HCT116 (cell line): ENCODE measurements at regions not wholly inside any gene's neighbourhood (a gene's known extent, or its start where the extent isn't known, plus 50 kb on each side); places are given as distances from the start of the nearest gene placed in this dataset.

Source experiments
- ATAC-seq: fragments of 200-7000 bp; cut with Tn5 transposase; 2 replicates; pipeline ENCODE4 v1.9.1; 2020; ENCODE audit warnings: mild to moderate bottlenecking, moderate library complexity
- BruUV-seq: library from RNA; stranded (reverse); fragments of 400-500 nt; replicated peaks from 2 replicates; lab custom pipeline; 2021; lab: Mats Ljungman, UMichigan
- CTCF ChIA-PET: fragments of 300-600 bp; sonication (Branson Sonifier 250); formaldehyde crosslinking; loops from one replicate; lab custom pipeline; 2021; ENCODE audit warnings: antibody characterized with exemption; lab: Charles Lee
- POLR2A ChIA-PET: fragments of 300-600, 350-600 bp; sonication (Branson Sonifier 250); formaldehyde crosslinking; loops from one replicate; lab custom pipeline; 2021; ENCODE audit warnings: antibody characterized with exemption; lab: Charles Lee
- RAD21 ChIA-PET, 2 experiments: fragments of 300-600 bp; sonication (Branson Sonifier 250); formaldehyde crosslinking; loops; one replicate each; lab custom pipeline; 2023; ENCODE audit warnings: low total read pairs in 2 of 2; ENCODE audit not compliant: uncharacterized antibody in 2 of 2, unreplicated experiment in 2 of 2, low non-redundant PET in 1 of 2; lab: Charles Lee
- DNase-seq: peaks from one replicate; pipeline ENCODE4 v3.0.0-alpha.2; 2010; ENCODE audit warnings: low read depth, low spot score
- H2AFZ ChIP-seq: fragments of 200-600 bp; shearing (Covaris generic), sonication (generic); 2 replicates; pipeline ENCODE4 v1.6.1; 2017; ENCODE audit warnings: low read depth, mixed run types, mixed read lengths, antibody characterized with exemption, low read length; ENCODE audit not compliant: poor library complexity, severe bottlenecking
- H3K27ac ChIP-seq: 2 replicates; pipeline ENCODE4 v1.5.1; 2012; ENCODE audit warnings: low read depth, low read length
- H3K27me3 ChIP-seq: fragments of 200-600 bp; sonication (generic); 2 replicates; pipeline ENCODE4 v1.6.1; 2016; ENCODE audit warnings: mixed run types, low read length, mixed read lengths; ENCODE audit not compliant: insufficient read depth
- H3K36me3 ChIP-seq, 2 experiments: fragments of 200-500 bp in 1 of 2; fragments of 200-600 bp in 1 of 2; sonication (Bioruptor generic) in 1 of 2; sonication (generic) in 1 of 2; 2 replicates each; pipeline versions ENCODE4 v1.5.1 to v1.6.1; 2014 to 2016; ENCODE audit warnings: low read length in 2 of 2, inconsistent platforms in 1 of 2, mixed read lengths in 1 of 2, mixed run types in 1 of 2; ENCODE audit not compliant: insufficient read depth in 2 of 2, control insufficient read depth in 1 of 2
- H3K4me1 ChIP-seq, 2 experiments: fragments of 200-600 bp in 1 of 2; sonication (generic) in 1 of 2; 2 replicates each; pipeline versions ENCODE4 v1.5.1 to v1.6.1; 2012 to 2017; ENCODE audit warnings: low read length in 2 of 2, inconsistent platforms in 1 of 2, mild to moderate bottlenecking in 1 of 2, mixed read lengths in 1 of 2, mixed run types in 1 of 2, moderate library complexity in 1 of 2; ENCODE audit not compliant: insufficient read depth in 2 of 2, control insufficient read depth in 1 of 2
- H3K4me2 ChIP-seq: fragments of 200-600 bp; sonication (generic); 2 replicates; pipeline ENCODE4 v1.6.1; 2017; ENCODE audit warnings: mixed run types, low read length, mixed read lengths
- H3K4me3 ChIP-seq, 2 experiments: fragments of 200-600 bp in 1 of 2; sonication (generic) in 1 of 2; replicated peaks in 1 of 2; 2 replicates each; pipeline ENCODE4 v1.5.1; 2011 to 2016; ENCODE audit warnings: low read length in 2 of 2, control low read depth in 1 of 2, low read depth in 1 of 2, mild to moderate bottlenecking in 1 of 2, mixed read lengths in 1 of 2, mixed run types in 1 of 2
- H3K79me2 ChIP-seq: fragments of 200-600 bp; sonication (generic); 2 replicates; pipeline ENCODE4 v1.6.1; 2017; ENCODE audit warnings: mild to moderate bottlenecking, mixed run types, low read length, moderate library complexity, mixed read lengths; ENCODE audit not compliant: insufficient read depth
- H3K9ac ChIP-seq: fragments of 200-600 bp; sonication (generic); 2 replicates; pipeline ENCODE4 v1.6.1; 2016; ENCODE audit warnings: low read length, mixed read lengths
- H3K9me2 ChIP-seq: fragments of 200-600 bp; sonication (generic), shearing (Covaris generic); 2 replicates; pipeline ENCODE4 v1.6.1; 2017; ENCODE audit warnings: mixed run types, mild to moderate bottlenecking, moderate library complexity; ENCODE audit not compliant: insufficient read depth
- H3K9me3 ChIP-seq, 2 experiments: fragments of 200-500 bp in 1 of 2; fragments of 200-600 bp in 1 of 2; sonication (Bioruptor generic) in 1 of 2; sonication (generic) in 1 of 2; 2 replicates each; pipeline ENCODE4 v1.6.1; 2014 to 2017; ENCODE audit warnings: low read length in 2 of 2, mixed read lengths in 2 of 2, inconsistent platforms in 1 of 2, low read depth in 1 of 2, mild to moderate bottlenecking in 1 of 2, mixed run types in 1 of 2, moderate library complexity in 1 of 2; ENCODE audit not compliant: control insufficient read depth in 1 of 2, insufficient read depth in 1 of 2
- H4K20me1 ChIP-seq: fragments of 200-600 bp; sonication (generic), shearing (Covaris generic); 2 replicates; pipeline ENCODE4 v1.6.1; 2017; ENCODE audit warnings: mixed run types, mild to moderate bottlenecking, moderate library complexity; ENCODE audit not compliant: insufficient read depth
- CBX3 ChIP-seq: IDR thresholded peaks from 2 replicates; pipeline ENCODE4 v1.6.1; 2012; ENCODE audit warnings: low read depth
- CTCF ChIP-seq, 3 experiments: fragments of 200-600 bp in 1 of 3; sonication (generic) in 1 of 3; IDR thresholded peaks in 2 of 3; conservative IDR thresholded peaks in 1 of 3; 2 replicates each; pipeline ENCODE4 v1.5.1; 2012 to 2017; ENCODE audit warnings: low read depth in 2 of 3, low read length in 2 of 3, antibody characterized with exemption in 1 of 3, borderline replicate concordance in 1 of 3, control low read depth in 1 of 3, mild to moderate bottlenecking in 1 of 3, mixed read lengths in 1 of 3, mixed run types in 1 of 3, moderate library complexity in 1 of 3; ENCODE audit not compliant: insufficient read depth in 1 of 3
- EGR1 ChIP-seq: IDR thresholded peaks from 2 replicates; pipeline ENCODE4 v1.6.1; 2012; ENCODE audit warnings: low read depth
- MAX ChIP-seq: IDR thresholded peaks from 2 replicates; pipeline ENCODE4 v1.6.1; 2012
- POLR2A ChIP-seq: IDR thresholded peaks from 2 replicates; pipeline ENCODE4 v1.7.0; 2011; ENCODE audit warnings: borderline replicate concordance; ENCODE audit not compliant: insufficient read depth, insufficient read length; ENCODE audit errors: extremely low read depth
- POLR2AphosphoS5 ChIP-seq: IDR thresholded peaks from 2 replicates; pipeline ENCODE4 v1.6.1; 2011; ENCODE audit warnings: mild to moderate bottlenecking, low read depth, low read length, moderate library complexity
- RAD21 ChIP-seq: IDR thresholded peaks from 2 replicates; pipeline ENCODE4 v1.6.1; 2012; ENCODE audit warnings: low read depth, mild to moderate bottlenecking
- SIN3A ChIP-seq: IDR thresholded peaks from 2 replicates; pipeline ENCODE4 v1.6.1; 2012; ENCODE audit warnings: low read depth
- YY1 ChIP-seq: IDR thresholded peaks from 2 replicates; pipeline ENCODE4 v1.6.1; 2011; ENCODE audit warnings: low read length, low read depth, moderate library complexity, mild to moderate bottlenecking; ENCODE audit not compliant: insufficient replicate concordance; ENCODE audit errors: extremely low read depth
- intact Hi-C: fragments of 100-400 bp; cut with micrococcal nuclease; formaldehyde crosslinking; loops from 2 replicates; pipeline ENCODE4 v1.10.0; 2022

GRCh38 chr13:78978381-78978998 is 319.5 kb upstream of the OBI1 start:
- Histone ChIP-seq H3K79me2 (no peaks in the 10 kb centered on the region), H3K27me3 (peaks cover 4% of the 10 kb centered on the region), H3K27ac (no peak overlapping the region), H3K4me1 (no peaks in the 10 kb centered on the region), H3K36me3 (no peaks in the 10 kb centered on the region), H3K9me2 (no peaks in the 10 kb centered on the region), H3K9ac (no peak overlapping the region), H3K4me3 (no peak overlapping the region), H3K4me2 (no peak overlapping the region), H3K9me3 (no peaks in the 10 kb centered on the region), H2AFZ (no peak overlapping the region), H4K20me1 (no peaks in the 10 kb centered on the region)
- intact Hi-C loops: loop anchor here (1.0 to 2.0 kb wide), 2 partner anchors 737 to 842 kb away; no protein-coding TSS in a partner anchor
- ChIA-PET RAD21 (interaction anchor here (0.5 to 1.3 kb wide), 3 partner anchors 841 to 1032 kb away, joined by 3 to 6 read pairs (median 6); no protein-coding TSS in a partner anchor), POLR2A (no interaction called here), CTCF (interaction anchor here (0.8 to 1.8 kb wide), 4 partner anchors 8 to 841 kb away, joined by 3 to 22 read pairs (median 8); no protein-coding TSS in a partner anchor)
- TF ChIP-seq SIN3A: no peak
- no peak for TF ChIP-seq MAX
- no peak for TF ChIP-seq POLR2A
- peak; percentile 56 for TF ChIP-seq RAD21
- no peak for TF ChIP-seq POLR2AphosphoS5
- TF ChIP-seq EGR1: no peak
- TF ChIP-seq CTCF (IDR thresholded peaks at IDR 0.05 in 2 of 3, conservative IDR thresholded peaks at IDR 0.05 in 1 of 3; ENCODE audit: borderline replicate concordance in 1 of 3, insufficient read depth in 1 of 3, low read depth in 2 of 3, low read length in 2 of 3): peak; percentile 34 to 65 (median 52); a peak in 5 of 6 replicates
- TF ChIP-seq YY1: no peak
- no peak for TF ChIP-seq CBX3
- peak; percentile 48 for DNase-seq
- no TSS peak for BruUV-seq
- peak; percentile 84 for ATAC-seq
